ENCODE measurements at regions not wholly inside any gene's neighbourhood (a gene's known extent, or its start where the extent isn't known, plus 50 kb on each side); places are given as distances from the start of the nearest gene placed in this dataset.

- TF ChIP-seq ZNF518A (tag by site-specific recombination; conservative IDR thresholded peaks at IDR 0.05; ENCODE audit: low read depth) (peak; percentile 44), ZNF510 (tag by site-specific recombination; IDR thresholded peaks at IDR 0.05; ENCODE audit: insufficient replicate concordance) (peak; percentile 63), OVOL3 (tag by site-specific recombination; IDR thresholded peaks at IDR 0.05) (no peak), ZNF132 (tag by site-specific recombination; IDR thresholded peaks at IDR 0.05; ENCODE audit: borderline replicate concordance) (no peak), ZNF529 (tag by site-specific recombination; IDR thresholded peaks at IDR 0.05; ENCODE audit: insufficient replicate concordance) (peak; percentile 6)
Observed at GRCh38 chr9:135000647-135001245, 83.0 kb upstream of the FCN1 start (continued).

GRCh38 chr9:135001526-135001925 lies 83.8 kb upstream of the FCN1 start:
- Histone ChIP-seq H3K9me3 (ENCODE audit: control insufficient read depth, insufficient read depth, low read depth, low read length) (no peaks in the 10 kb centered on the region), H3K27ac (ENCODE audit: extremely low read depth, low read depth, low read length) (no peak overlapping the region), H3K36me3 (ENCODE audit: control insufficient read depth in 2 of 2, insufficient read depth in 1 of 2, low read length in 2 of 2) (no peaks in the 10 kb centered on the region), H3K4me3 (ENCODE audit: low read depth, low read length) (no peak overlapping the region), H3K4me1 (ENCODE audit: control insufficient read depth, insufficient read depth, low read length) (no peaks in the 10 kb centered on the region)
- ChIA-PET POLR2A (no interaction called here), CTCF (no interaction called here)
- no peak for TF ChIP-seq ZNF2 (tag by site-specific recombination; IDR thresholded peaks at IDR 0.05)
- TF ChIP-seq MZF1 (tag by site-specific recombination; IDR thresholded peaks at IDR 0.05; ENCODE audit: borderline replicate concordance): no peak
- no peak for TF ChIP-seq GFI1B (tag by site-specific recombination; IDR thresholded peaks at IDR 0.05)
- no peak for TF ChIP-seq ZSCAN4 (tag by site-specific recombination; IDR thresholded peaks at IDR 0.05)
- no peak for TF ChIP-seq ZNF513 (tag by site-specific recombination; IDR thresholded peaks at IDR 0.05)
- TF ChIP-seq MEIS1 (CRISPR knock-in tag; IDR thresholded peaks at IDR 0.05; ENCODE audit: borderline replicate concordance): no peak
- TF ChIP-seq OSR2 (tag by site-specific recombination; IDR thresholded peaks at IDR 0.05): no peak
- TF ChIP-seq PATZ1 (tag by site-specific recombination; IDR thresholded peaks at IDR 0.05): no peak
- no peak for TF ChIP-seq PBX3 (CRISPR knock-in tag; IDR thresholded peaks at IDR 0.05)
- no peak for TF ChIP-seq ZNF18 (tag by site-specific recombination; IDR thresholded peaks at IDR 0.05)
- TF ChIP-seq ZNF830 (tag by site-specific recombination; IDR thresholded peaks at IDR 0.05; ENCODE audit: low read depth): no peak
- no peak for TF ChIP-seq ZNF571 (tag by site-specific recombination; IDR thresholded peaks at IDR 0.05)

Measured in HEK293 (cell line).